Uterus (tissue), 2 donors: ENCODE measurements at regions not wholly inside any gene's neighbourhood (a gene's known extent, or its start where the extent isn't known, plus 50 kb on each side); places are given as distances from the start of the nearest gene placed in this dataset.

Experiments
- POLR2A ChIP-seq, 2 donors: fragments of 450-650 bp; IDR thresholded peaks; one replicate each; pipeline ENCODE4 v1.6.1; 2016; ENCODE audit warnings: antibody characterized with exemption in 2 of 2, mild to moderate bottlenecking in 1 of 2, moderate library complexity in 1 of 2
- TF ChIP-seq, protein P1 (sequence below), 4 experiments: fragments of 200-600 bp in 2 of 4; fragments of 450-650 bp in 2 of 4; sonication (generic) in 2 of 4; IDR thresholded peaks; one replicate each; pipeline ENCODE4 v1.5.1; 2016 to 2019; ENCODE audit warnings: antibody characterized with exemption in 4 of 4, mild to moderate bottlenecking in 2 of 4, moderate library complexity in 1 of 4

DNA sequence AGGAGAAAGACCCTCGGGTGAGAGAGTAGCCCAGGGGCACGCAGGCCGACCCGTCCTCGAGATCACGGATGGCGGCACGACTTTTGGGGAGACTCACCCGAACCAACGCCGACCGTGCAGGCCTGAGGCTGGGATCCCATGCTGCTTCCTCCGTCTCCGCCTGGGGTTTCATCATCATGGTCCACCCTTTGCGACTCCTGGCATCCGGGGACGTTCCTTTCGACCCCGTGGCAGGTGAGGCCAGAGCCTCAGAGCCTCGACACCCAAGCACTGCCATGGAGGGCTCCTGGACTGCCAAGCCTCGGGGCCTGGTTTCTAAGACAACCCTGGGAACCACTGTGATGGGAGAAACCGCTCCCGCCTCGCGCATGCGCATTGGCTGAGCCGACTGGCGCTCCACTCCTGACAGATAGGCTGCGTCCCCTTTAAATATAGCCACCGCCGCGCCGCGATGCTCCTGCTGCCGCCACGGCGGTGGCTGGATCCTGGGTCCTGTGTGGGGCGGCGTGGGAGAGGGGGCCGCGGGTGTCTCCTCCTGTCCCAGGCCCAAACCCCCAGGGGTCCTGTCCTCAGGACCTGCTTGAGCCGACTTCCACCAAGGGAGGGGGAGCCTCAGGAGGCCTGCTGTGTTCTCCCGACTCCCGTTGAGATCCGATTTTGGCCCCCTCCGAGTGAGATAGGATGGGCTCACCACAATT lies 481.6 kb downstream of the SPATA31A7 start:
- TF ChIP-seq, protein P1, sequence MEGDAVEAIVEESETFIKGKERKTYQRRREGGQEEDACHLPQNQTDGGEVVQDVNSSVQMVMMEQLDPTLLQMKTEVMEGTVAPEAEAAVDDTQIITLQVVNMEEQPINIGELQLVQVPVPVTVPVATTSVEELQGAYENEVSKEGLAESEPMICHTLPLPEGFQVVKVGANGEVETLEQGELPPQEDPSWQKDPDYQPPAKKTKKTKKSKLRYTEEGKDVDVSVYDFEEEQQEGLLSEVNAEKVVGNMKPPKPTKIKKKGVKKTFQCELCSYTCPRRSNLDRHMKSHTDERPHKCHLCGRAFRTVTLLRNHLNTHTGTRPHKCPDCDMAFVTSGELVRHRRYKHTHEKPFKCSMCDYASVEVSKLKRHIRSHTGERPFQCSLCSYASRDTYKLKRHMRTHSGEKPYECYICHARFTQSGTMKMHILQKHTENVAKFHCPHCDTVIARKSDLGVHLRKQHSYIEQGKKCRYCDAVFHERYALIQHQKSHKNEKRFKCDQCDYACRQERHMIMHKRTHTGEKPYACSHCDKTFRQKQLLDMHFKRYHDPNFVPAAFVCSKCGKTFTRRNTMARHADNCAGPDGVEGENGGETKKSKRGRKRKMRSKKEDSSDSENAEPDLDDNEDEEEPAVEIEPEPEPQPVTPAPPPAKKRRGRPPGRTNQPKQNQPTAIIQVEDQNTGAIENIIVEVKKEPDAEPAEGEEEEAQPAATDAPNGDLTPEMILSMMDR (IDR thresholded peaks at IDR 0.05): no peak
- no peak for TF ChIP-seq POLR2A (IDR thresholded peaks at IDR 0.05)
